GM21528 (cell line): ENCODE measurements at regions not wholly inside any gene's neighbourhood (a gene's known extent, or its start where the extent isn't known, plus 50 kb on each side); places are given as distances from the start of the nearest gene placed in this dataset.

Experiments
- ATAC-seq: cut with Tn5 transposase; IDR thresholded peaks from one replicate; pipeline ENCODE4 v1.9.1; 2021; ENCODE audit warnings: mild to moderate bottlenecking, moderate library complexity; ENCODE audit not compliant: unreplicated experiment, low FRiP score

DNA sequence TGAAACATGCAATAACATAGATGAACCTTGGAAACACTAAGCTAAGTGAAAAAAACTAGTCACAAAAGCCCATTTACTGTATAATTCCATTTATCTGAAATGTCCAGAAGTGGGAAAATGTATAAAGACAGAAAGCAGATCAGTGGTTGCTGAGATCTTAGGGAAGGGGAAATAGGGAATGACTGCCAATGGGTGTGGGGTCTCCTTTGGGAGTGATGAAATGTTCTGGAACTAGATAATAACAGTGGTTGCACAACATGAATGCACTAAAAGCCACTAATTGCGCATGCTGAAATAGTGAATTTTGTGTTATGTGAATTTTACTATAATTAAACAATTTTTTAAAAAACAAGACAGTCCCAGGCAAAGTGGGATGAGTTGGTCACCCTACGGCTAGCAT is 472.8 kb downstream of the CCDC171 start:
- ATAC-seq = no peak

DNA sequence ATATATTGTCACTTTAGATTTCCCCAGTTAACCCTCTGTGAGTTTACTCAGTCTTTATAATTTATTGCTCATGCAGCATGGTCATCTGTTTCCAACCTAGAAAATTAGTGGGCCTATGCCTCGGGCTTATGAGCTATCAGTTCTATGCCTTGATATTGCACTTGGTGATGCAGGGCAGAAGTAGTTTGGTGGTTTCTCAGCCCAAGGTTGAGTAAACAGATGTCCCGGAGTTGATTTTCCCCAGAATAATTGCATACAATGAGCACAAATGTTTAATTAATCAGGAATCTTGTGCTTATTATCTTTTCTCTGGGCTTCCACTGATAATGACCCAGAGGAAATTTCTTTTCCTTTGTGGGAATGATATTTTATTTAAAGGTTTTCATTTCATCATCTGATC is 474.0 kb downstream of the CCDC171 start:
- ATAC-seq = no peak

GRCh38 chr9:16028548-16028947 is 475.7 kb downstream of the CCDC171 start:
- ATAC-seq = no peak

- ATAC-seq = no peak
Observed at GRCh38 chr9:16029046-16029615, 476.3 kb downstream of the CCDC171 start.

- no peak for ATAC-seq
Observed at GRCh38 chr9:16029796-16030363, 477.0 kb downstream of the CCDC171 start.

GRCh38 chr9:16030528-16031185 is 477.8 kb downstream of the CCDC171 start:
- ATAC-seq = peak; percentile 80

- ATAC-seq = no peak
Observed at GRCh38 chr9:16031486-16031885, 478.6 kb downstream of the CCDC171 start.

- no peak for ATAC-seq
Observed at GRCh38 chr9:16031971-16032370, 479.1 kb downstream of the CCDC171 start.

GRCh38 chr9:16032799-16033198 is 480.0 kb downstream of the CCDC171 start:
- ATAC-seq = no peak

DNA sequence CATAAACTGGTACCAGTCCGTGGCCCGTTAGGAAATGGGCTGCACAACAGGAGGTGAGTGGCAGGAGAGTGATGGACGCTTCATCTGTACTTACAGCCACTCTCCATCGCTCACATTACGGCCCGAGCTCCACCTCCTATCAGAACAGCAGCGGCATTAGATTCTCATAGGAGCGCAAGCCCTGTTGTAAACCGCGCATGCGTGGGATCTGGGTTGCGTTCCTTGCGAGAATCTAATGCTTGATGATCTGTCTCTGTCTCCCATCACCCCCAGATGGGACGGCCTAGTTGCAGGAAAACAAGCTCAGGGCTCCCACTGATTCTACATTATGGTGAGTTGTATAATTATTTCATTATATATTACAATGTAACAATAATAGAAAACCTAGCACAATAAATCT is 480.4 kb downstream of the CCDC171 start:
- ATAC-seq = no peak

DNA sequence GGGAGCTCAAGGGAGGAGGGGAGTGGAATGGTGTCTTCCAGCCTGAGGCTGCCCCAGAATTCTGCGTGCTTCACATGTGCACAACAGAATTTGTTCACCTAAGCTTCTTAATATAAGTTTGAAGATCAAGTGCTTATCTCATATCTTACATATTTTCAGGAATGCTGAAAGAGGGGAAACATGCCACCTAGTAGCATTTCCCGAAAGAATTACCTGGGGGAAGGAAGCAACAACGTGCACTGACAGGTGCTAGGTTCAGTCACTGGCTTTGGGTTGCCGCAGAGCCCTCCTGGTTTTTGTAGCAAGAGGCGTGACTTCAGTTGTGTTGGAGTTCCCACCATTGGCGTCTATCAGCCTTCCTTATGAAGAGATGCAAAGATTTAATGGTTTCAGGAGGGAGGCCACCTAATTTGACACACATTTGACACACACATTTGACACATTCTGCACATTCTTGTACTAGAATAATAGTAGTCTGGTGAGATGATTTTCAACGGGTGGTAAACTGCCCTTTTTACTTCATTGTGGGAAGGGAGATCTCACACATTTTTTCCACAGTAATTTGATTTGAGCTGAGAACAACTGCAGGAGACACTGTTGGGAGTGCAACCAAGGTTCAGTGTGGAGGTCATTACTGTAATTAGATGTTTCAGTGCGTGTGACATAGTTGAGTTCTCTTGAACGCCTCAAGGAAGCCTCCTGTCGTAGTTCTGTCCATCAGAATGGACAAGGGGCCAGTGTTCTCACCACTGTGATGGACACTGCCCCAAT is 481.3 kb downstream of the CCDC171 start:
- ATAC-seq = no peak

GRCh38 chr9:16039218-16039987 is 486.6 kb downstream of the CCDC171 start:
- ATAC-seq = no peak

DNA sequence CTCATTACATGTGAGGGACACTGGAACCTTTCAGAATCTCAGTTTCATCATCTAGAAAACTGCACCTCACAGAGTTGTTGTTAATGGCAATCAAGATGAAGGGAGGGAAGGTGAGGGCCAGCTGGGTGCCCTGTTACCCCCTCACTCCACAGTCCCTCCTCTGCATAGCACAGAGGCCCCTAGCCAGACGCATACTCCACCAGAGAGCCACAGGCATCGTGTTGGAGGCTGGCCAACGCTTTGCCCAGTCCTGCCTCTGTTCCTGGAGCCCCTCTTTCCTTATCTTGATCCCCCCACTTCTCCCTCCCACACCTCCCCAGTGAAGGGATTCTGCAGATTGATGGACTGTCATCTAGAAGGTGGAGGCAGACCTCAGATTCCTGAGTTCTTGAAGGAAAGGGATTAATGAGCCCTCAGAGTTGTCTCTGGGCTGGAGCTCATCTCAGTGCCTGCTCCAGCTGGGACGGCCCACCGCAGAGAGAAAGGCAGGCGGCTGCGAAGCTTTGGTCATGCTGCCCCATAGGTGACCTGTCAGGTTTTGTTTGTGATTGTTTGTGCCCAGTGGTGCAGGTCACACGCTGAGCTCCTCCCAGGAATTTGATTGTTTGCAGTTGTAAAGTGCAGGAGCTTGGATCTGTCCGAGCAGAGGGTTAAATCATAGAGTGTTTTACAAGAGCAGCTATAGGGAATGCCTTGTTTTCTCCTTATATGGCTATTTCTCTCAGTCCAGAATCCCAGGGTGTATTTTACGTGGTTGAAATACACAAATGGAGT is 487.3 kb downstream of the CCDC171 start:
- no peak for ATAC-seq

DNA sequence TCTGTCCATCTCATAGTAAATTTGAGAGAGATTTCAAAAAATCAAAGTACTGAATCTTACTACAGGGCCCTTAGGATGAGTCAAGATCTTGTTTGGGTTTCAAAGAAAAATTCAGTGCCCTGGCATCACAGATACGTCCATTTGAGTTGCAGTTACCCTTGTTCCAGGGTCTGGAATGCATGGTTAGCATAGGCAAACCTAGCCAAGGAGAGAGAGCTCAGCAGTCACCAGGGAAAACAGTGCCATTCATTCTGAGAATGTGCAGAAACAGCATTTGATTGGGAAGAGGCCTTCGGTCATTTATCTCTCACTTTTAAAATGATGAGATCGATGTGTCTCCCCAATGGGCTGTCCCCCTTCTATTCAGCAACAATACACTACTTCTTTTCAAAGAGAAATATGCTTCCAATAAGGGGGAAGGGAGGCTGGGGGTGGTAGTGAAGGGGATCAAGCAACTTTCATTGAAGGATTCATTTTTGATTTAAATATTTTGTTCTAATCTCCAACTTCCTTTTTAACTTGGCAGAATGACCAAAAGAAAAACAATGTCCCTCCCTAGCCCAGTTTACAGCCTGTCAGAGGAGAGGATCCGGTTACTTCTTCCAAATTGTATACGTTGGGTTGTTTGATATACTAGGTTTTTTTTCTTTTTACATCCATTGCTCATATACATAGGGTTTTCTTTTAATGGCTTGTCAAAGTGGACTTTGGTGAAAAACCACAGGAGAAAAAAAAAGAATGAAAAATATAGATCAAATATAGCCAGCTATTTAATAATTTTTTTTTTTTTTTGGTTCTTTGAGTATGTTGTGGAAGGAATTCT is 491.1 kb downstream of the CCDC171 start:
- no peak for ATAC-seq

GRCh38 chr9:16044579-16044881 is 491.7 kb downstream of the CCDC171 start:
- no peak for ATAC-seq

- ATAC-seq = no peak
Observed at GRCh38 chr9:16045651-16046280, 492.9 kb downstream of the CCDC171 start.

DNA sequence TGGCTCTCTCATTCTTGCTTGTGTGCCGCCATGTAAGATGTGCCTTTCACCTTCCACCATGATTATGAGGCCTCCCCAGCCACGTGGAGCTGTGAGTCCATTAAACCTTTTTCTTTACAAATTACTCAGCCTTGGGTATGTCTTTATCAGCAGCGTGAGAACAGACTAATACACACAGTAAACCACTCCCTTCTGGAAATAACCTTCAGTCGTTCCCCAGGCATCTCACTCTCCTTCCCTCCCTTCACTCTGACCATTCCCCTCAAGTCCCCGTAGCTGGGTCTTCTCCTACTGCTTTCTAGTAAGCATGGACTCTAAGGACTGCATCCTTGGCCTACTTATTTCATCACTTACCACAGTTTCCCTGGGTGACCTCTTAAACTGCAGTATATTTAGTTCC is 493.9 kb downstream of the CCDC171 start:
- ATAC-seq = no peak

DNA sequence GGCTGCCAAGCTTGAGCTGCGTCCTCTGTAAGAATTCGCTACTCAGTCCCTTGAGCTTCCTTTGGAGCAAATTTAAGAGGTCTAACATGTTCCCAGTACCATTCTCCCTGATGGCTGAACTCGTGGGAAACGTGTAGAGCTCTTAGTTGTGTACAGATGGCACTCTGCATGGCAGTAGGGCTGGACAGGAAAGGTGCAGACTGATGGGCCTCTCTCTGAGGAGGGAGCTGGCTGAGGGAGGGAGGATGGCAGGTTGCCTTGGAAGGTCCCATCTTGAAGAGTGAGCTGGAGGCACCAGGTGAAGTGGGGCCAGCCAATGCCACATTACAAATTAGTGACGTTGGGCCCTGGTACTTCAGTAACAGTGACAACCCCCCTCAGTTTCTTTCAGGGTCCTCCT is 495.3 kb downstream of the CCDC171 start:
- no peak for ATAC-seq

DNA sequence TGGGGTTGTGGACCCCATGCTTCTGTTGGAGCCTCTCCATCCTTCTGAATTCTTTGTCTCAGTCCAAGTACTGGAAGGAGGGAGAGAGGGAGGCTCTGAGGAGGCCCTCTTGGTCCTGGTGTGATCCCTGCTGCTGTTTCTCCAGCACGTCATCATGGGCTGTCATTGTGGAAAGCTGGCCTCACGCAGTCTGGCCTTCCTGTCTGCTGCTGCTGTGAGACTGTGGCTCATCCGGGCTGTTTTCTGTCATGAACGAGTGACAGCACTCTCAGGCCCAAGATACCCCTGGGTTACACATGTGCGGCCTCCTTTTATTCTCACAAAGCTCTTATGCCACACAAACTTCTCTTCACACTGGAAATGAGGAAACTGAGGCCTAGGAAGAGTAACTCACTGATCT is 499.3 kb downstream of the CCDC171 start:
- no peak for ATAC-seq
